Common myeloid progenitor, CD34-positive (primary cell): ENCODE measurements at regions not wholly inside any gene's neighbourhood (a gene's known extent, or its start where the extent isn't known, plus 50 kb on each side); places are given as distances from the start of the nearest gene placed in this dataset.

Experiments used
- CTCF ChIA-PET: fragments of 350-600 bp; sonication (Branson Sonifier 250); formaldehyde crosslinking; loops from one replicate; lab custom pipeline; 2021; ENCODE audit warnings: antibody characterized with exemption; lab: Charles Lee
- POLR2A ChIA-PET: fragments of 350-600 bp; sonication (Branson Sonifier 250); formaldehyde crosslinking; loops from one replicate; lab custom pipeline; 2021; ENCODE audit warnings: antibody characterized with exemption; lab: Charles Lee
- DNase-seq, 3 donors: peaks; one replicate each; pipeline versions ENCODE4 v3.0.0 to v3.0.0-alpha.2; 2013
- H3K27ac ChIP-seq, 2 experiments: 1 replicate in 1 of 2; 2 replicates in 1 of 2; pipeline ENCODE4 v1.7.0; 2013; ENCODE audit warnings: inconsistent platforms in 2 of 2, low read length in 2 of 2, mild to moderate bottlenecking in 2 of 2, low read depth in 1 of 2, moderate library complexity in 1 of 2; ENCODE audit not compliant: severe bottlenecking in 2 of 2, insufficient read depth in 1 of 2, poor library complexity in 1 of 2
- H3K27me3 ChIP-seq, 5 experiments: replicated peaks in 2 of 5; 1 replicate in 3 of 5; 2 replicates in 2 of 5; pipeline versions ENCODE4 v1.6.1 to v1.7.0; 2013; ENCODE audit warnings: low read length in 4 of 5, mild to moderate bottlenecking in 2 of 5, moderate library complexity in 2 of 5, inconsistent platforms in 1 of 5; ENCODE audit not compliant: insufficient read depth in 5 of 5, control insufficient read depth in 4 of 5
- H3K36me3 ChIP-seq, 4 experiments: 1 replicate in 2 of 4; 2 replicates in 2 of 4; pipeline versions ENCODE4 v1.6.1 to v1.7.0; 2013; ENCODE audit warnings: low read length in 3 of 4, control low read depth in 1 of 4, mild to moderate bottlenecking in 1 of 4; ENCODE audit not compliant: control insufficient read depth in 4 of 4, insufficient read depth in 4 of 4
- H3K4me1 ChIP-seq, 4 experiments: 1 replicate in 3 of 4; 2 replicates in 1 of 4; pipeline versions ENCODE4 v1.6.1 to v1.7.1; 2013; ENCODE audit warnings: low read length in 3 of 4, mild to moderate bottlenecking in 3 of 4, control low read depth in 1 of 4, inconsistent platforms in 1 of 4, moderate library complexity in 1 of 4; ENCODE audit not compliant: control insufficient read depth in 4 of 4, insufficient read depth in 4 of 4; ENCODE audit errors: control extremely low read depth in 1 of 4
- H3K4me3 ChIP-seq, 7 experiments: 1 replicate in 4 of 7; 2 replicates in 3 of 7; pipeline versions ENCODE4 v1.5.1 to v1.7.0; 2013; ENCODE audit warnings: mild to moderate bottlenecking in 7 of 7, low read length in 6 of 7, moderate library complexity in 6 of 7, inconsistent platforms in 2 of 7, low read depth in 2 of 7, control low read depth in 1 of 7; ENCODE audit not compliant: insufficient read depth in 4 of 7, control insufficient read depth in 1 of 7; ENCODE audit errors: extremely low read depth in 1 of 7
- H3K9me3 ChIP-seq, 5 experiments: 1 replicate in 4 of 5; 2 replicates in 1 of 5; pipeline versions ENCODE4 v1.6.1 to v1.7.1; 2013; ENCODE audit warnings: low read length in 4 of 5, mild to moderate bottlenecking in 2 of 5, inconsistent platforms in 1 of 5, low read depth in 1 of 5, moderate library complexity in 1 of 5; ENCODE audit not compliant: control insufficient read depth in 4 of 5, insufficient read depth in 2 of 5; ENCODE audit errors: control extremely low read depth in 1 of 5
- whole genome bisulfite sequencing: methylation state at CpG from one replicate; pipeline ENCODE4 v1.1.5; 2013; ENCODE audit not compliant: insufficient coverage; 5-methylcytosine and 5-hydroxymethylcytosine counted together

- H3K27me3 ChIP-seq: no peaks in the 10 kb centered on the region
- DNase-seq: no peak
- no CpG with 5 or more reads among the region's 2 CpGs for WGBS
- ChIA-PET CTCF (no interaction called here), POLR2A (no interaction called here)
- H3K4me3 ChIP-seq: no peak overlapping the region
- peaks cover 0 to 2% (median 0%) of the 10 kb centered on the region in 4 experiments for H3K36me3 ChIP-seq
- peaks cover 0 to 17% (median 9%) of the 10 kb centered on the region in 4 experiments for H3K4me1 ChIP-seq
- no peaks in the 10 kb centered on the region for H3K9me3 ChIP-seq
- H3K27ac ChIP-seq: no peak overlapping the region
Observed at GRCh38 chr2:144213797-144214196, 306.1 kb downstream of the ZEB2 start.

GRCh38 chr2:144211826-144212225, 308.1 kb downstream of the ZEB2 start:
- no peaks in the 10 kb centered on the region for H3K27me3 ChIP-seq
- no peak overlapping the region for H3K4me3 ChIP-seq
- peaks cover 0 to 9% (median 2%) of the 10 kb centered on the region in 4 experiments for H3K36me3 ChIP-seq
- ChIA-PET CTCF (no interaction called here), POLR2A (no interaction called here)
- peaks cover 0 to 14% (median 9%) of the 10 kb centered on the region in 4 experiments for H3K4me1 ChIP-seq
- H3K27ac ChIP-seq: no peak overlapping the region
- 96% methylated on average over 4 of the region's 4 CpGs for WGBS
- peak in 2 of 3 donors; percentile 29 to 38 for DNase-seq
- no peaks in the 10 kb centered on the region for H3K9me3 ChIP-seq

- H3K9me3 ChIP-seq: no peaks in the 10 kb centered on the region
- POLR2A ChIA-PET: no interaction called here
- peaks cover 0 to 9% (median 2%) of the 10 kb centered on the region in 4 experiments for H3K36me3 ChIP-seq
- no peak overlapping the region for H3K27ac ChIP-seq
- no peak for DNase-seq
- H3K4me3 ChIP-seq: no peak overlapping the region
- peaks cover 0 to 8% (median 3%) of the 10 kb centered on the region in 4 experiments for H3K4me1 ChIP-seq
- H3K27me3 ChIP-seq: no peaks in the 10 kb centered on the region
- 92% methylated on average over 2 of the region's 4 CpGs for WGBS
- CTCF ChIA-PET: no interaction called here
Observed at GRCh38 chr2:144211065-144211464, 308.9 kb downstream of the ZEB2 start.

GRCh38 chr2:144210076-144210475, 309.8 kb downstream of the ZEB2 start:
- POLR2A ChIA-PET: no interaction called here
- peaks cover 0 to 10% (median 2%) of the 10 kb centered on the region in 4 experiments for H3K36me3 ChIP-seq
- CTCF ChIA-PET: interaction anchor here (0.6 kb wide), 1 partner anchor 114 kb away, joined by 3 read pairs; no protein-coding TSS in a partner anchor
- WGBS: no CpG with 5 or more reads among the region's 2 CpGs
- no peaks in the 10 kb centered on the region for H3K27me3 ChIP-seq
- peaks cover 0 to 3% (median 0%) of the 10 kb centered on the region in 4 experiments for H3K4me1 ChIP-seq
- no peak overlapping the region for H3K4me3 ChIP-seq
- no peak for DNase-seq
- H3K27ac ChIP-seq: no peak overlapping the region
- H3K9me3 ChIP-seq: no peaks in the 10 kb centered on the region

GRCh38 chr2:144208924-144209323, 311.0 kb downstream of the ZEB2 start:
- CTCF ChIA-PET: interaction anchor here (0.9 kb wide), 1 partner anchor 11 kb away, joined by 3 read pairs; no protein-coding TSS in a partner anchor
- WGBS: 97% methylated on average over 2 of the region's 2 CpGs
- H3K4me1 ChIP-seq: peaks cover 0 to 3% (median 0%) of the 10 kb centered on the region in 4 experiments
- POLR2A ChIA-PET: no interaction called here
- H3K27me3 ChIP-seq: no peaks in the 10 kb centered on the region
- no peak for DNase-seq
- peaks cover 0 to 11% (median 2%) of the 10 kb centered on the region in 4 experiments for H3K36me3 ChIP-seq
- H3K4me3 ChIP-seq: no peak overlapping the region
- no peaks in the 10 kb centered on the region for H3K9me3 ChIP-seq
- no peak overlapping the region for H3K27ac ChIP-seq

- no CpG with 5 or more reads among the region's 2 CpGs for WGBS
Observed at GRCh38 chr2:144206019-144206418, 313.9 kb downstream of the ZEB2 start.

GRCh38 chr2:144201868-144202468, 318.0 kb downstream of the ZEB2 start:
- no CpG with 5 or more reads among the region's 1 CpG for WGBS
- Histone ChIP-seq H3K9me3 (no peaks in the 10 kb centered on the region), H3K27me3 (no peaks in the 10 kb centered on the region), H3K4me1 (no peaks in the 10 kb centered on the region), H3K27ac (no peak overlapping the region), H3K4me3 (no peak overlapping the region), H3K36me3 (peaks cover 0 to 7% (median 2%) of the 10 kb centered on the region in 4 experiments)
- CTCF ChIA-PET: no interaction called here
- DNase-seq: no peak
- POLR2A ChIA-PET: no interaction called here

More at GRCh38 chr2:144206019-144206418, 313.9 kb downstream of the ZEB2 start:
- no peak for DNase-seq
- CTCF ChIA-PET: no interaction called here
- Histone ChIP-seq H3K27me3 (no peaks in the 10 kb centered on the region), H3K9me3 (no peaks in the 10 kb centered on the region), H3K36me3 (peaks cover 0 to 11% (median 3%) of the 10 kb centered on the region in 4 experiments), H3K27ac (no peak overlapping the region), H3K4me3 (no peak overlapping the region), H3K4me1 (no peaks in the 10 kb centered on the region)
- POLR2A ChIA-PET: no interaction called here
